Calu3 (cell line): ENCODE measurements at regions not wholly inside any gene's neighbourhood (a gene's known extent, or its start where the extent isn't known, plus 50 kb on each side); places are given as distances from the start of the nearest gene placed in this dataset.

Experiments used
- BruUV-seq: library from RNA; stranded (reverse); fragments of 400-500 nt; replicated peaks from 2 replicates; lab custom pipeline; 2021; lab: Mats Ljungman, UMichigan
- CTCF ChIA-PET: fragments of 300-600 bp; sonication (Branson Sonifier 250); formaldehyde crosslinking; loops from one replicate; lab custom pipeline; 2022; ENCODE audit warnings: antibody characterized with exemption; lab: Charles Lee
- DNase-seq: peaks from one replicate; pipeline ENCODE4 v3.0.0; 2022
- H3K27ac Mint-ChIP-seq: one replicate; pipeline ENCODE4 v1.8.0; 2022; ENCODE audit warnings: mixed read lengths; ENCODE audit not compliant: unreplicated experiment
- H3K27me3 Mint-ChIP-seq: one replicate; pipeline ENCODE4 v1.8.0; 2022; ENCODE audit warnings: mixed read lengths; ENCODE audit not compliant: unreplicated experiment
- H3K36me3 Mint-ChIP-seq: one replicate; pipeline ENCODE4 v1.8.0; 2022; ENCODE audit warnings: mild to moderate bottlenecking, moderate library complexity, mixed read lengths; ENCODE audit not compliant: insufficient read depth, unreplicated experiment
- H3K4me1 Mint-ChIP-seq: one replicate; pipeline ENCODE4 v1.8.0; 2022; ENCODE audit warnings: mild to moderate bottlenecking, low read depth, mixed read lengths; ENCODE audit not compliant: unreplicated experiment
- H3K4me3 Mint-ChIP-seq: one replicate; pipeline ENCODE4 v1.8.0; 2022; ENCODE audit warnings: mild to moderate bottlenecking, low read depth, moderate library complexity, mixed read lengths; ENCODE audit not compliant: unreplicated experiment
- H3K9me3 Mint-ChIP-seq: one replicate; pipeline ENCODE4 v1.8.0; 2022; ENCODE audit warnings: low read depth, mixed read lengths; ENCODE audit not compliant: unreplicated experiment
- CTCF ChIP-seq: fragments of 200-600 bp; IDR thresholded peaks from one replicate; pipeline ENCODE4 v1.8.0; 2022; ENCODE audit warnings: antibody characterized with exemption; ENCODE audit not compliant: unreplicated experiment
- intact Hi-C: fragments of 100-400 bp; cut with micrococcal nuclease; formaldehyde crosslinking; loops from one replicate; pipeline ENCODE4 v1.10.0; 2022; ENCODE audit not compliant: unreplicated experiment

DNA sequence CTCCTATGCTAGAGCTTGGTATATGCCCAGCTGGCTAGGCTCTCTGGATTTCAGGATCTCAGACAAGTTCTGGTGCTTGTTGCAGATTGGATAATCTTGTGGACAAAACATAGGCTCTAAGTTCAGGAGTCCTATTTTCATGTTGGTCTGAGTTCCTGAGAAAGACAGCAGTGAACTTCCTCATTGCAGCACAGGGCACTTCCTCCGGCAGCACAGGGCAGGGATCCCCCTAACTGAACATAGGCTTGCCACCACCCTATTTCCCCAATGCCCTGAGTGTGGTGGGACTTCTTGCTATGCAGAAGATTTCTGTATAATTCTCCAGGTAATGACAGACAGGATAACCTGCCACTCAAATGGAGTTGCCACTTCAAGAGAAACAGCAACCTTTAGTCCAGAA is 220.1 kb downstream of the PIK3R1 start:
- H3K27ac Mint-ChIP-seq: peak overlapping the region; percentile 88
- TF ChIP-seq CTCF: no peak
- BruUV-seq: no TSS peak
- H3K9me3 Mint-ChIP-seq: peaks cover 4% of the 10 kb centered on the region
- peaks cover 9% of the 10 kb centered on the region for H3K36me3 Mint-ChIP-seq
- DNase-seq: no peak
- H3K27me3 Mint-ChIP-seq: no peaks in the 10 kb centered on the region
- intact Hi-C loops: loop anchor here (2.0 kb wide), 1 partner anchor 23 kb away; no protein-coding TSS in a partner anchor
- H3K4me1 Mint-ChIP-seq: peaks cover 50% of the 10 kb centered on the region
- H3K4me3 Mint-ChIP-seq: no peak overlapping the region
- CTCF ChIA-PET: no interaction called here

- BruUV-seq: no TSS peak
- CTCF ChIA-PET: no interaction called here
- Mint-ChIP-seq H3K36me3 (peaks cover 9% of the 10 kb centered on the region), H3K4me1 (peaks cover 40% of the 10 kb centered on the region), H3K27me3 (no peaks in the 10 kb centered on the region), H3K27ac (no peak overlapping the region), H3K4me3 (no peak overlapping the region), H3K9me3 (peaks cover 4% of the 10 kb centered on the region)
- no peak for DNase-seq
- intact Hi-C loops: no loop called here
- TF ChIP-seq CTCF: no peak
Observed at GRCh38 chr5:68436686-68437520, 221.3 kb downstream of the PIK3R1 start.

DNA sequence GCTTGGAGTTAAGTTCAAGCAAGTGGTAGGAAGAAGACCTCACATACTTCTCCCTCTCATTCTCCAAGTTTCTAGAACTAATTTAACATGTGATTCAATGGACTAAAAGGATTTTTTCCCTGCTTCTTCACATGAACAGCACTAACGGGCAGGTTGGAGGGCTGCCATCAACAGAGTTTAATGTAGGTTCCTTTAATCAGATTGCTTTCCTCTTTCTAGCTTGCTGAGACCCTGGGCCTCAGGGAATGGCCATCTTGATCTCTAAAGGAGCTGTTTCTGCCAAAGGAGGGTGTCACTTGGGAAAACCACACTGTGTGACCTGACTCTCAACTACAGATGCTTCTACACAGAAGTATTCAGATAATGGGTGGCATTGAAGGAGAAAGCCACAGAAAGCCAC is 223.3 kb downstream of the PIK3R1 start:
- Mint-ChIP-seq H3K27me3 (no peaks in the 10 kb centered on the region), H3K36me3 (peaks cover 7% of the 10 kb centered on the region), H3K4me1 (peaks cover 20% of the 10 kb centered on the region), H3K27ac (no peak overlapping the region), H3K4me3 (no peak overlapping the region), H3K9me3 (peaks cover 2% of the 10 kb centered on the region)
- no peak for DNase-seq
- intact Hi-C loops: no loop called here
- no TSS peak for BruUV-seq
- CTCF ChIA-PET: no interaction called here
- TF ChIP-seq CTCF: no peak

- no peaks in the 10 kb centered on the region for H3K27me3 Mint-ChIP-seq
- H3K4me1 Mint-ChIP-seq: peaks cover 19% of the 10 kb centered on the region
- no peak for TF ChIP-seq CTCF
- H3K4me3 Mint-ChIP-seq: no peak overlapping the region
- peaks cover 2% of the 10 kb centered on the region for H3K9me3 Mint-ChIP-seq
- no peak for DNase-seq
- H3K36me3 Mint-ChIP-seq: no peaks in the 10 kb centered on the region
- CTCF ChIA-PET: no interaction called here
- intact Hi-C loops: no loop called here
- H3K27ac Mint-ChIP-seq: no peak overlapping the region
- BruUV-seq: no TSS peak
Observed at GRCh38 chr5:68440245-68440644, 224.7 kb downstream of the PIK3R1 start.
